ENCODE measurements at regions not wholly inside any gene's neighbourhood (a gene's known extent, or its start where the extent isn't known, plus 50 kb on each side); places are given as distances from the start of the nearest gene placed in this dataset.

- DNase-seq (ENCODE audit: low spot score in 2 of 2): no peak
- Mint-ChIP-seq H3K36me3 (no peaks in the 10 kb centered on the region), H3K9me3 (no peaks in the 10 kb centered on the region), H3K27me3 (no peaks in the 10 kb centered on the region), H3K27ac (no peak overlapping the region), H3K4me1 (no peaks in the 10 kb centered on the region), H3K4me3 (no peak overlapping the region)
- no peak for ATAC-seq (ENCODE audit: low read depth)
Observed at GRCh38 chrX:122026665-122027064, 979.3 kb downstream of the GLUD2 start.

- H3K36me3 Mint-ChIP-seq: no peaks in the 10 kb centered on the region
- no peaks in the 10 kb centered on the region for H3K27me3 Mint-ChIP-seq
- DNase-seq (ENCODE audit: low spot score in 2 of 2) (no peak), ATAC-seq (ENCODE audit: low read depth) (no peak)
- no peaks in the 10 kb centered on the region for H3K9me3 Mint-ChIP-seq
- no peak overlapping the region for H3K27ac Mint-ChIP-seq
- H3K4me1 Mint-ChIP-seq: no peaks in the 10 kb centered on the region
- H3K4me3 Mint-ChIP-seq: no peak overlapping the region
Observed at GRCh38 chrX:122046226-122046625, 998.8 kb downstream of the GLUD2 start.

GRCh38 chrX:122046815-122047214 lies 999.4 kb downstream of the GLUD2 start:
- Mint-ChIP-seq H3K4me3 (no peak overlapping the region), H3K27me3 (no peaks in the 10 kb centered on the region), H3K4me1 (no peaks in the 10 kb centered on the region), H3K9me3 (no peaks in the 10 kb centered on the region), H3K36me3 (no peaks in the 10 kb centered on the region), H3K27ac (no peak overlapping the region)
- DNase-seq (ENCODE audit: low spot score in 2 of 2) (no peak), ATAC-seq (ENCODE audit: low read depth) (no peak)

- no peaks in the 10 kb centered on the region for H3K36me3 Mint-ChIP-seq
- no peak overlapping the region for H3K27ac Mint-ChIP-seq
- no peaks in the 10 kb centered on the region for H3K27me3 Mint-ChIP-seq
- H3K4me3 Mint-ChIP-seq: no peak overlapping the region
- no peak for ATAC-seq (ENCODE audit: low read depth)
- no peaks in the 10 kb centered on the region for H3K4me1 Mint-ChIP-seq
- no peak for DNase-seq (ENCODE audit: low spot score in 2 of 2)
- H3K9me3 Mint-ChIP-seq: no peaks in the 10 kb centered on the region
Observed at GRCh38 chrX:122047261-122047660, 999.9 kb downstream of the GLUD2 start.

GRCh38 chrX:122055460-122055859 lies 1008.0 kb downstream of the GLUD2 start:
- H3K4me1 Mint-ChIP-seq: no peaks in the 10 kb centered on the region
- no peak for DNase-seq (ENCODE audit: low spot score in 2 of 2)
- no peak for ATAC-seq (ENCODE audit: low read depth)
- H3K4me3 Mint-ChIP-seq: no peak overlapping the region
- H3K36me3 Mint-ChIP-seq: no peaks in the 10 kb centered on the region
- no peak overlapping the region for H3K27ac Mint-ChIP-seq
- H3K27me3 Mint-ChIP-seq: no peaks in the 10 kb centered on the region
- no peaks in the 10 kb centered on the region for H3K9me3 Mint-ChIP-seq

- no peaks in the 10 kb centered on the region for H3K9me3 Mint-ChIP-seq
- H3K36me3 Mint-ChIP-seq: no peaks in the 10 kb centered on the region
- H3K4me1 Mint-ChIP-seq: no peaks in the 10 kb centered on the region
- H3K27me3 Mint-ChIP-seq: no peaks in the 10 kb centered on the region
- ATAC-seq (ENCODE audit: low read depth) (no peak), DNase-seq (ENCODE audit: low spot score in 2 of 2) (no peak)
- no peak overlapping the region for H3K4me3 Mint-ChIP-seq
- H3K27ac Mint-ChIP-seq: no peak overlapping the region
Observed at GRCh38 chrX:122055979-122056715, 1008.7 kb downstream of the GLUD2 start.

GRCh38 chrX:122076241-122076640 lies 1028.8 kb downstream of the GLUD2 start:
- Mint-ChIP-seq H3K4me3 (no peak overlapping the region), H3K4me1 (no peaks in the 10 kb centered on the region), H3K36me3 (no peaks in the 10 kb centered on the region), H3K9me3 (peaks cover 5% of the 10 kb centered on the region), H3K27me3 (no peaks in the 10 kb centered on the region), H3K27ac (no peak overlapping the region)
- no peak for ATAC-seq (ENCODE audit: low read depth)
- no peak for DNase-seq (ENCODE audit: low spot score in 2 of 2)

- Mint-ChIP-seq H3K9me3 (peaks cover 4% of the 10 kb centered on the region), H3K27me3 (no peaks in the 10 kb centered on the region)
- ATAC-seq (ENCODE audit: low read depth): no peak
Observed at GRCh38 chrX:122078079-122078478, 1030.7 kb downstream of the GLUD2 start.

GRCh38 chrX:122087341-122087740 lies 1039.9 kb downstream of the GLUD2 start:
- no peaks in the 10 kb centered on the region for H3K27me3 Mint-ChIP-seq
- H3K4me1 Mint-ChIP-seq: no peaks in the 10 kb centered on the region
- no peak for ATAC-seq (ENCODE audit: low read depth)
- no peak overlapping the region for H3K4me3 Mint-ChIP-seq
- H3K36me3 Mint-ChIP-seq: no peaks in the 10 kb centered on the region
- no peak overlapping the region for H3K27ac Mint-ChIP-seq
- peaks cover 2% of the 10 kb centered on the region for H3K9me3 Mint-ChIP-seq
- no peak for DNase-seq (ENCODE audit: low spot score in 2 of 2)

More at GRCh38 chrX:122078079-122078478, 1030.7 kb downstream of the GLUD2 start:
- no peak overlapping the region for H3K27ac Mint-ChIP-seq
- DNase-seq (ENCODE audit: low spot score in 2 of 2): no peak
- H3K4me1 Mint-ChIP-seq: no peaks in the 10 kb centered on the region
- H3K36me3 Mint-ChIP-seq: no peaks in the 10 kb centered on the region
- H3K4me3 Mint-ChIP-seq: no peak overlapping the region

GRCh38 chrX:122091571-122091970 lies 1044.2 kb downstream of the GLUD2 start:
- Mint-ChIP-seq H3K4me3 (no peak overlapping the region), H3K4me1 (no peaks in the 10 kb centered on the region), H3K36me3 (no peaks in the 10 kb centered on the region)

GRCh38 chrX:122092360-122092759 lies 1045.0 kb downstream of the GLUD2 start:
- H3K27me3 Mint-ChIP-seq: no peaks in the 10 kb centered on the region
- peaks cover 2% of the 10 kb centered on the region for H3K9me3 Mint-ChIP-seq
- H3K27ac Mint-ChIP-seq: no peak overlapping the region
- DNase-seq (ENCODE audit: low spot score in 2 of 2) (no peak), ATAC-seq (ENCODE audit: low read depth) (no peak)
- no peaks in the 10 kb centered on the region for H3K4me1 Mint-ChIP-seq
- no peaks in the 10 kb centered on the region for H3K36me3 Mint-ChIP-seq
- no peak overlapping the region for H3K4me3 Mint-ChIP-seq

More at GRCh38 chrX:122091571-122091970, 1044.2 kb downstream of the GLUD2 start:
- H3K27me3 Mint-ChIP-seq: no peaks in the 10 kb centered on the region
- ATAC-seq (ENCODE audit: low read depth) (no peak), DNase-seq (ENCODE audit: low spot score in 2 of 2) (no peak)
- peaks cover 2% of the 10 kb centered on the region for H3K9me3 Mint-ChIP-seq
- H3K27ac Mint-ChIP-seq: no peak overlapping the region

GRCh38 chrX:122092978-122093377 lies 1045.6 kb downstream of the GLUD2 start:
- Mint-ChIP-seq H3K27me3 (no peaks in the 10 kb centered on the region), H3K27ac (no peak overlapping the region), H3K4me3 (no peak overlapping the region), H3K9me3 (peaks cover 2% of the 10 kb centered on the region), H3K4me1 (no peaks in the 10 kb centered on the region), H3K36me3 (no peaks in the 10 kb centered on the region)
- DNase-seq (ENCODE audit: low spot score in 2 of 2) (no peak), ATAC-seq (ENCODE audit: low read depth) (no peak)

- no peak overlapping the region for H3K4me3 Mint-ChIP-seq
- no peak for DNase-seq (ENCODE audit: low spot score in 2 of 2)
- ATAC-seq (ENCODE audit: low read depth): no peak
- no peaks in the 10 kb centered on the region for H3K36me3 Mint-ChIP-seq
- peaks cover 2% of the 10 kb centered on the region for H3K9me3 Mint-ChIP-seq
- H3K27ac Mint-ChIP-seq: no peak overlapping the region
- H3K4me1 Mint-ChIP-seq: no peaks in the 10 kb centered on the region
- no peaks in the 10 kb centered on the region for H3K27me3 Mint-ChIP-seq
Observed at GRCh38 chrX:122094611-122095010, 1047.2 kb downstream of the GLUD2 start.

GRCh38 chrX:122113376-122113775 lies 1066.0 kb downstream of the GLUD2 start:
- Mint-ChIP-seq H3K36me3 (no peaks in the 10 kb centered on the region), H3K4me1 (no peaks in the 10 kb centered on the region), H3K4me3 (no peak overlapping the region), H3K9me3 (peaks cover 2% of the 10 kb centered on the region), H3K27me3 (no peaks in the 10 kb centered on the region), H3K27ac (no peak overlapping the region)
- DNase-seq (ENCODE audit: low spot score in 2 of 2): no peak
- no peak for ATAC-seq (ENCODE audit: low read depth)

- peaks cover 2% of the 10 kb centered on the region for H3K9me3 Mint-ChIP-seq
- H3K36me3 Mint-ChIP-seq: no peaks in the 10 kb centered on the region
- DNase-seq (ENCODE audit: low spot score in 2 of 2) (no peak), ATAC-seq (ENCODE audit: low read depth) (no peak)
- no peaks in the 10 kb centered on the region for H3K27me3 Mint-ChIP-seq
- H3K27ac Mint-ChIP-seq: no peak overlapping the region
- H3K4me1 Mint-ChIP-seq: no peaks in the 10 kb centered on the region
- H3K4me3 Mint-ChIP-seq: no peak overlapping the region
Observed at GRCh38 chrX:122113896-122114295, 1066.5 kb downstream of the GLUD2 start.
